GM21529 (cell line): ENCODE measurements at regions not wholly inside any gene's neighbourhood (a gene's known extent, or its start where the extent isn't known, plus 50 kb on each side); places are given as distances from the start of the nearest gene placed in this dataset.

Experiments used
- ATAC-seq: cut with Tn5 transposase; IDR thresholded peaks from one replicate; pipeline ENCODE4 v1.9.1; 2021; ENCODE audit not compliant: unreplicated experiment

GRCh38 chr12:38138225-38139221 lies 178.1 kb upstream of the ALG10B start:
- ATAC-seq, result peak; percentile 87

- no peak for ATAC-seq
These were observed 177.1 kb upstream of the ALG10B start for GRCh38 chr12:38139456-38139855.

GRCh38 chr12:38141239-38141638 lies 175.3 kb upstream of the ALG10B start:
- ATAC-seq, result no peak

- no peak for ATAC-seq
These were observed 174.7 kb upstream of the ALG10B start for GRCh38 chr12:38141861-38142260.

- ATAC-seq, result no peak
These were observed 173.6 kb upstream of the ALG10B start for GRCh38 chr12:38142974-38143373.

- no peak for ATAC-seq
These were observed 172.5 kb upstream of the ALG10B start for GRCh38 chr12:38144049-38144448.

- ATAC-seq, result no peak
These were observed 171.8 kb upstream of the ALG10B start for GRCh38 chr12:38144601-38145436.

- no peak for ATAC-seq
These were observed 167.0 kb upstream of the ALG10B start for GRCh38 chr12:38149395-38150073.

GRCh38 chr12:38151991-38152700 lies 164.4 kb upstream of the ALG10B start:
- ATAC-seq, result no peak

GRCh38 chr12:38152816-38153736 lies 163.5 kb upstream of the ALG10B start:
- no peak for ATAC-seq

- no peak for ATAC-seq
These were observed 162.9 kb upstream of the ALG10B start for GRCh38 chr12:38153737-38154061.

- ATAC-seq, result no peak
These were observed 162.2 kb upstream of the ALG10B start for GRCh38 chr12:38154096-38155019.

GRCh38 chr12:38155020-38155395 lies 161.6 kb upstream of the ALG10B start:
- no peak for ATAC-seq

- no peak for ATAC-seq
These were observed 160.8 kb upstream of the ALG10B start for GRCh38 chr12:38155526-38156496.

- ATAC-seq, result no peak
These were observed 159.9 kb upstream of the ALG10B start for GRCh38 chr12:38156497-38157245.

GRCh38 chr12:38157274-38157932 lies 159.2 kb upstream of the ALG10B start:
- ATAC-seq, result no peak
